ENCODE measurements at regions not wholly inside any gene's neighbourhood (a gene's known extent, or its start where the extent isn't known, plus 50 kb on each side); places are given as distances from the start of the nearest gene placed in this dataset.

DNA sequence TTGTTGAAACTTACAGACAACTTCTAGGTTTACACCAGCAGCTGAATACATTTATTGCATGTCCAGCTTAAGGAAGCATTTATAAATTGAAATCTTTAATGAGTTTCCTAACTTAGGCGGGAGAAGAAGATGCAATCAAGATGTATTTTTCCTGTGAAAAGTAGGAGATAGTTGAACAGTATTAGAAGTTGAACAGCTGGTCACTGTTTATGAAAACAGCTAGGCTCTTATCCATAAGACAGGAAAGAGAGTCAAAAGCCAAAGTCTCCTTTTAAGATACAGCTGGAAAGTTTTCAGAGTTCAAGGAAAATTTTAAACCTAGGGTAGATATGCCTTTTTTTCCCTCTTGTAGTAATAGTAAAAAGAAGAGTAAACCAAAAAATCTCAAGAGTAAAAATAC, 236.1 kb upstream of the FERD3L start:
- TF ChIP-seq, protein P1, sequence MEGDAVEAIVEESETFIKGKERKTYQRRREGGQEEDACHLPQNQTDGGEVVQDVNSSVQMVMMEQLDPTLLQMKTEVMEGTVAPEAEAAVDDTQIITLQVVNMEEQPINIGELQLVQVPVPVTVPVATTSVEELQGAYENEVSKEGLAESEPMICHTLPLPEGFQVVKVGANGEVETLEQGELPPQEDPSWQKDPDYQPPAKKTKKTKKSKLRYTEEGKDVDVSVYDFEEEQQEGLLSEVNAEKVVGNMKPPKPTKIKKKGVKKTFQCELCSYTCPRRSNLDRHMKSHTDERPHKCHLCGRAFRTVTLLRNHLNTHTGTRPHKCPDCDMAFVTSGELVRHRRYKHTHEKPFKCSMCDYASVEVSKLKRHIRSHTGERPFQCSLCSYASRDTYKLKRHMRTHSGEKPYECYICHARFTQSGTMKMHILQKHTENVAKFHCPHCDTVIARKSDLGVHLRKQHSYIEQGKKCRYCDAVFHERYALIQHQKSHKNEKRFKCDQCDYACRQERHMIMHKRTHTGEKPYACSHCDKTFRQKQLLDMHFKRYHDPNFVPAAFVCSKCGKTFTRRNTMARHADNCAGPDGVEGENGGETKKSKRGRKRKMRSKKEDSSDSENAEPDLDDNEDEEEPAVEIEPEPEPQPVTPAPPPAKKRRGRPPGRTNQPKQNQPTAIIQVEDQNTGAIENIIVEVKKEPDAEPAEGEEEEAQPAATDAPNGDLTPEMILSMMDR (IDR thresholded peaks at IDR 0.05): no peak
- no peak for TF ChIP-seq POLR2AphosphoS5 (IDR thresholded peaks at IDR 0.05)

All from breast epithelium (tissue), 3 donors.